ENCODE measurements at regions not wholly inside any gene's neighbourhood (a gene's known extent, or its start where the extent isn't known, plus 50 kb on each side); places are given as distances from the start of the nearest gene placed in this dataset.

DNA sequence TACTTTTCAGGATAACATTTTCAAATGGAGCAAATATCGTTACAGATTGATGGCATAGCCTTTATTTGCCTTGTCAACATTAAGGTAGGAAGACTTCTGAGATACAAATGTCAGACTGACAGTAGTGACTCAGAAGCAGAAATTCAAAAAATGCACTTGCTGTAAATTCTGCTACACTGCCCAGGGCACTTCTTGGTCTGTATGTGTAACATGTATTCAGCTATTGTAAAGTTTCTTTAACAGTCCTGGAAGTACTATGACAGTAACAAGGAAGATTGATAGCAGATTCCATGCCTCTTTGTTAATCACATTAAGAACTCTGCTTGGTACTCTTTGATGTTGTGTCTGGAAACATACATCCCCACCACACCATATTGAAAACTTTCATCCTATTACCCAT lies 69.6 kb upstream of the PCDH18 start:
- FAIRE-seq = no peak
- 0% methylated on average over 1 of the region's 1 CpG for WGBS (ENCODE audit: insufficient coverage, insufficient replicate concordance, low lambda C conversion rate, missing lambda C conversion rate)
- no peak overlapping the region for H3K4me2 ChIP-seq (ENCODE audit: control insufficient read depth, insufficient read depth)

DNA sequence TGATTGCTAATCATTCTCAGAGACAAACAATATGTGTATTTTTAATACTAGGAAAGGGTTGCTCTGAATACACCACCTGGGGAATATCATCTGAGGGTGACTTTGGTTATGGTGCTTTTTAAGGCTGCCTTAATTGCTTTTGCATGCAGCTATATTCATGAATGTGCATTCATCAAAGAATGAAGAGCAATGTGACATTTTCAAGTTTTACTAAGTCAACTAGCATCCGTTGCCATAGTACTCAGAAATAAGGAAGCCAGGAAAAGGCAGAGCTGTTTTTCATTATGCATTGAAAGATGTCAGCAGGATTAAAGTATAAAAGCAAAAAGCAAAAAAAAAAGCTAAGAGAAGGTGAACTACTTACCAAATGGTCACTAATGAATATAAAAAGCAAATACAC lies 67.4 kb upstream of the PCDH18 start:
- H3K9ac ChIP-seq (ENCODE audit: control insufficient read depth, insufficient read depth, low read length) = no peak overlapping the region
- H3K4me1 ChIP-seq (ENCODE audit: control insufficient read depth, insufficient read depth, low read length) = no peaks in the 10 kb centered on the region
- H3K36me3 ChIP-seq (ENCODE audit: control insufficient read depth in 2 of 2, insufficient read depth in 2 of 2, low read length in 1 of 2) = no peaks in the 10 kb centered on the region
- CTCF ChIA-PET = interaction anchor here (0.6 to 0.9 kb wide), 2 partner anchors 15 to 267 kb away, joined by 3 to 4 read pairs; no protein-coding TSS in a partner anchor
- SMC1A ChIA-PET (ENCODE audit: uncharacterized antibody, unreplicated experiment) = no interaction called here
- H3K79me2 ChIP-seq (ENCODE audit: control insufficient read depth, insufficient read depth, low read length) = no peaks in the 10 kb centered on the region
- no peaks in the 10 kb centered on the region for H3K27me3 ChIP-seq (replicated peaks in 1 of 2; ENCODE audit: control insufficient read depth in 2 of 2, insufficient read depth in 2 of 2, low read length in 1 of 2)
- H2AFZ ChIP-seq (ENCODE audit: control insufficient read depth, low read depth, low read length) = no peak overlapping the region
- DNase-seq (ENCODE audit: low read depth, low spot score) (no peak), FAIRE-seq (no peak), ATAC-seq (no peak)
- H3K9me3 ChIP-seq (replicated peaks; ENCODE audit: control insufficient read depth, insufficient read depth, low read length) = no peaks in the 10 kb centered on the region
- intact Hi-C loops (cut with micrococcal nuclease; ENCODE audit: unreplicated experiment) (no loop called here), in situ Hi-C loops (cut with MboI) (no loop called here)
- 0% methylated on average over 1 of the region's 1 CpG for WGBS (ENCODE audit: insufficient coverage, insufficient replicate concordance, low lambda C conversion rate, missing lambda C conversion rate)
- no TSS peak for BruUV-seq (replicated peaks)
- no peak overlapping the region for H3K4me2 ChIP-seq (ENCODE audit: control insufficient read depth, insufficient read depth)
- no peak overlapping the region for H3K27ac ChIP-seq (ENCODE audit: control insufficient read depth, insufficient read depth)
- RAD21 ChIA-PET (ENCODE audit: unreplicated experiment) = no interaction called here
- no peaks in the 10 kb centered on the region for H4K20me1 ChIP-seq (ENCODE audit: control insufficient read depth, insufficient read depth)
- no peak overlapping the region for H3K4me3 ChIP-seq
- POLR2A ChIA-PET = no interaction called here
- TF ChIP-seq SMAD5 (IDR thresholded peaks at IDR 0.05; ENCODE audit: low read depth) (no peak), ZNF274 (IDR thresholded peaks at IDR 0.05; ENCODE audit: insufficient read depth, insufficient read length) (no peak), IKZF1 (conservative IDR thresholded peaks at IDR 0.05) (no peak), RAD21 (IDR thresholded peaks at IDR 0.05; ENCODE audit: insufficient read depth, low read depth, low read length) (no peak), YY1 (IDR thresholded peaks at IDR 0.05; ENCODE audit: low read depth, low read length) (no peak), KAT2A (conservative IDR thresholded peaks at IDR 0.05; ENCODE audit: control insufficient read depth, low read depth, low read length) (no peak), MEF2B (IDR thresholded peaks at IDR 0.05; ENCODE audit: partially characterized antibody, poor library complexity, severe bottlenecking) (no peak)
- TF ChIP-seq, protein P1, sequence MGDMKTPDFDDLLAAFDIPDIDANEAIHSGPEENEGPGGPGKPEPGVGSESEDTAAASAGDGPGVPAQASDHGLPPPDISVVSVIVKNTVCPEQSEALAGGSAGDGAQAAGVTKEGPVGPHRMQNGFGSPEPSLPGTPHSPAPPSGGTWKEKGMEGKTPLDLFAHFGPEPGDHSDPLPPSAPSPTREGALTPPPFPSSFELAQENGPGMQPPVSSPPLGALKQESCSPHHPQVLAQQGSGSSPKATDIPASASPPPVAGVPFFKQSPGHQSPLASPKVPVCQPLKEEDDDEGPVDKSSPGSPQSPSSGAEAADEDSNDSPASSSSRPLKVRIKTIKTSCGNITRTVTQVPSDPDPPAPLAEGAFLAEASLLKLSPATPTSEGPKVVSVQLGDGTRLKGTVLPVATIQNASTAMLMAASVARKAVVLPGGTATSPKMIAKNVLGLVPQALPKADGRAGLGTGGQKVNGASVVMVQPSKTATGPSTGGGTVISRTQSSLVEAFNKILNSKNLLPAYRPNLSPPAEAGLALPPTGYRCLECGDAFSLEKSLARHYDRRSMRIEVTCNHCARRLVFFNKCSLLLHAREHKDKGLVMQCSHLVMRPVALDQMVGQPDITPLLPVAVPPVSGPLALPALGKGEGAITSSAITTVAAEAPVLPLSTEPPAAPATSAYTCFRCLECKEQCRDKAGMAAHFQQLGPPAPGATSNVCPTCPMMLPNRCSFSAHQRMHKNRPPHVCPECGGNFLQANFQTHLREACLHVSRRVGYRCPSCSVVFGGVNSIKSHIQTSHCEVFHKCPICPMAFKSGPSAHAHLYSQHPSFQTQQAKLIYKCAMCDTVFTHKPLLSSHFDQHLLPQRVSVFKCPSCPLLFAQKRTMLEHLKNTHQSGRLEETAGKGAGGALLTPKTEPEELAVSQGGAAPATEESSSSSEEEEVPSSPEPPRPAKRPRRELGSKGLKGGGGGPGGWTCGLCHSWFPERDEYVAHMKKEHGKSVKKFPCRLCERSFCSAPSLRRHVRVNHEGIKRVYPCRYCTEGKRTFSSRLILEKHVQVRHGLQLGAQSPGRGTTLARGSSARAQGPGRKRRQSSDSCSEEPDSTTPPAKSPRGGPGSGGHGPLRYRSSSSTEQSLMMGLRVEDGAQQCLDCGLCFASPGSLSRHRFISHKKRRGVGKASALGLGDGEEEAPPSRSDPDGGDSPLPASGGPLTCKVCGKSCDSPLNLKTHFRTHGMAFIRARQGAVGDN (IDR thresholded peaks at IDR 0.05) = no peak
- TF ChIP-seq, protein P2, sequence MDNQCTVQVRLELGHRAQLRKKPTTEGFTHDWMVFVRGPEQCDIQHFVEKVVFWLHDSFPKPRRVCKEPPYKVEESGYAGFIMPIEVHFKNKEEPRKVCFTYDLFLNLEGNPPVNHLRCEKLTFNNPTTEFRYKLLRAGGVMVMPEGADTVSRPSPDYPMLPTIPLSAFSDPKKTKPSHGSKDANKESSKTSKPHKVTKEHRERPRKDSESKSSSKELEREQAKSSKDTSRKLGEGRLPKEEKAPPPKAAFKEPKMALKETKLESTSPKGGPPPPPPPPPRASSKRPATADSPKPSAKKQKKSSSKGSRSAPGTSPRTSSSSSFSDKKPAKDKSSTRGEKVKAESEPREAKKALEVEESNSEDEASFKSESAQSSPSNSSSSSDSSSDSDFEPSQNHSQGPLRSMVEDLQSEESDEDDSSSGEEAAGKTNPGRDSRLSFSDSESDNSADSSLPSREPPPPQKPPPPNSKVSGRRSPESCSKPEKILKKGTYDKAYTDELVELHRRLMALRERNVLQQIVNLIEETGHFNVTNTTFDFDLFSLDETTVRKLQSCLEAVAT (IDR thresholded peaks at IDR 0.05) = no peak

More for the DNA sequence above, 69.6 kb upstream of the PCDH18 start:
- no peaks in the 10 kb centered on the region for H3K4me1 ChIP-seq (ENCODE audit: control insufficient read depth, insufficient read depth, low read length)
- TF ChIP-seq PAX8 (IDR thresholded peaks at IDR 0.05) (no peak), PAX5 (IDR thresholded peaks at IDR 0.05; ENCODE audit: borderline replicate concordance, low read depth, low read length) (no peak)
- POLR2A ChIA-PET = interaction anchor here (1.0 kb wide), 1 partner anchor 44 kb away, joined by 3 read pairs; no protein-coding TSS in a partner anchor
- H3K27me3 ChIP-seq (replicated peaks in 1 of 2; ENCODE audit: control insufficient read depth in 2 of 2, insufficient read depth in 2 of 2, low read length in 1 of 2) = no peaks in the 10 kb centered on the region
- DNase-seq (ENCODE audit: low read depth, low spot score) = no peak
- no TSS peak for BruUV-seq (replicated peaks)
- SMC1A ChIA-PET (ENCODE audit: uncharacterized antibody, unreplicated experiment) = interaction anchor here (1.7 kb wide), 1 partner anchor 11 kb away, joined by 5 read pairs; no protein-coding TSS in a partner anchor
- no peaks in the 10 kb centered on the region for H4K20me1 ChIP-seq (ENCODE audit: control insufficient read depth, insufficient read depth)
- H3K9ac ChIP-seq (ENCODE audit: control insufficient read depth, insufficient read depth, low read length) = no peak overlapping the region
- H3K79me2 ChIP-seq (ENCODE audit: control insufficient read depth, insufficient read depth, low read length) = no peaks in the 10 kb centered on the region
- in situ Hi-C loops (cut with MboI) (no loop called here), intact Hi-C loops (cut with micrococcal nuclease; ENCODE audit: unreplicated experiment) (no loop called here)
- H2AFZ ChIP-seq (ENCODE audit: control insufficient read depth, low read depth, low read length) = no peak overlapping the region
- no peak overlapping the region for H3K4me3 ChIP-seq
- no peaks in the 10 kb centered on the region for H3K36me3 ChIP-seq (ENCODE audit: control insufficient read depth in 2 of 2, insufficient read depth in 2 of 2, low read length in 1 of 2)
- H3K9me3 ChIP-seq (replicated peaks; ENCODE audit: control insufficient read depth, insufficient read depth, low read length) = no peaks in the 10 kb centered on the region
- CTCF ChIA-PET = interaction anchor here (1.2 to 1.8 kb wide), 2 partner anchors 11 kb away, joined by 3 to 4 read pairs; no protein-coding TSS in a partner anchor
- ATAC-seq = peak; percentile 61
- H3K27ac ChIP-seq (ENCODE audit: control insufficient read depth, insufficient read depth) = no peak overlapping the region
- RAD21 ChIA-PET (ENCODE audit: unreplicated experiment) = no interaction called here

All from GM12878 (cell line).